ENCODE measurements at regions not wholly inside any gene's neighbourhood (a gene's known extent, or its start where the extent isn't known, plus 50 kb on each side); places are given as distances from the start of the nearest gene placed in this dataset.
"Not testable (repeated sequence)": the region's sequence is repeated elsewhere in the genome, so short reads cannot be mapped to it uniquely, and the experiment has no call there.

- H3K9me3 Mint-ChIP-seq (ENCODE audit: unreplicated experiment), result peaks cover 4% of the 10 kb centered on the region
- ChIA-PET POLR2A (interaction anchor here (0.6 kb wide), 2 partner anchors 51 to 112 kb away, joined by 3 read pairs; no protein-coding TSS in a partner anchor), CTCF (interaction anchor here (1.0 kb wide), 1 partner anchor 93 kb away, joined by 3 read pairs; no protein-coding TSS in a partner anchor)
- intact Hi-C loops (cut with micrococcal nuclease), result no loop called here
- DNase-seq (ENCODE audit: unreplicated experiment), result no peak
- BruUV-seq (replicated peaks), result no TSS peak
- H3K4me1 Mint-ChIP-seq (ENCODE audit: insufficient read depth, unreplicated experiment), result no peaks in the 10 kb centered on the region
- no peaks in the 10 kb centered on the region for H3K27me3 Mint-ChIP-seq (ENCODE audit: insufficient read depth, unreplicated experiment)
- TF ChIP-seq, protein P1, sequence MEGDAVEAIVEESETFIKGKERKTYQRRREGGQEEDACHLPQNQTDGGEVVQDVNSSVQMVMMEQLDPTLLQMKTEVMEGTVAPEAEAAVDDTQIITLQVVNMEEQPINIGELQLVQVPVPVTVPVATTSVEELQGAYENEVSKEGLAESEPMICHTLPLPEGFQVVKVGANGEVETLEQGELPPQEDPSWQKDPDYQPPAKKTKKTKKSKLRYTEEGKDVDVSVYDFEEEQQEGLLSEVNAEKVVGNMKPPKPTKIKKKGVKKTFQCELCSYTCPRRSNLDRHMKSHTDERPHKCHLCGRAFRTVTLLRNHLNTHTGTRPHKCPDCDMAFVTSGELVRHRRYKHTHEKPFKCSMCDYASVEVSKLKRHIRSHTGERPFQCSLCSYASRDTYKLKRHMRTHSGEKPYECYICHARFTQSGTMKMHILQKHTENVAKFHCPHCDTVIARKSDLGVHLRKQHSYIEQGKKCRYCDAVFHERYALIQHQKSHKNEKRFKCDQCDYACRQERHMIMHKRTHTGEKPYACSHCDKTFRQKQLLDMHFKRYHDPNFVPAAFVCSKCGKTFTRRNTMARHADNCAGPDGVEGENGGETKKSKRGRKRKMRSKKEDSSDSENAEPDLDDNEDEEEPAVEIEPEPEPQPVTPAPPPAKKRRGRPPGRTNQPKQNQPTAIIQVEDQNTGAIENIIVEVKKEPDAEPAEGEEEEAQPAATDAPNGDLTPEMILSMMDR (IDR thresholded peaks at IDR 0.05; ENCODE audit: unreplicated experiment), result no peak
- no peak overlapping the region for H3K4me3 Mint-ChIP-seq (ENCODE audit: unreplicated experiment)
- H3K36me3 Mint-ChIP-seq (ENCODE audit: insufficient read depth, unreplicated experiment), result no peaks in the 10 kb centered on the region
- no peak overlapping the region for H3K27ac Mint-ChIP-seq (ENCODE audit: low read depth, unreplicated experiment)
These were observed 464.5 kb upstream of the NRSN1 start for GRCh38 chr6:23661549-23661948.

GRCh38 chr6:23663096-23663495 lies 462.9 kb upstream of the NRSN1 start:
- POLR2A ChIA-PET, result no interaction called here
- no TSS peak for BruUV-seq (replicated peaks)
- Mint-ChIP-seq H3K4me3 (ENCODE audit: unreplicated experiment) (no peak overlapping the region), H3K4me1 (ENCODE audit: insufficient read depth, unreplicated experiment) (no peaks in the 10 kb centered on the region), H3K27me3 (ENCODE audit: insufficient read depth, unreplicated experiment) (no peaks in the 10 kb centered on the region), H3K9me3 (ENCODE audit: unreplicated experiment) (peaks cover 15% of the 10 kb centered on the region), H3K27ac (ENCODE audit: low read depth, unreplicated experiment) (no peak overlapping the region), H3K36me3 (ENCODE audit: insufficient read depth, unreplicated experiment) (no peaks in the 10 kb centered on the region)
- TF ChIP-seq, protein P1 (IDR thresholded peaks at IDR 0.05; ENCODE audit: unreplicated experiment), result no peak
- CTCF ChIA-PET, result interaction anchor here (0.6 to 0.7 kb wide), 2 partner anchors 402 to 615 kb away, joined by 3 read pairs; no protein-coding TSS in a partner anchor
- intact Hi-C loops (cut with micrococcal nuclease), result no loop called here
- DNase-seq (ENCODE audit: unreplicated experiment), result no peak

DNA sequence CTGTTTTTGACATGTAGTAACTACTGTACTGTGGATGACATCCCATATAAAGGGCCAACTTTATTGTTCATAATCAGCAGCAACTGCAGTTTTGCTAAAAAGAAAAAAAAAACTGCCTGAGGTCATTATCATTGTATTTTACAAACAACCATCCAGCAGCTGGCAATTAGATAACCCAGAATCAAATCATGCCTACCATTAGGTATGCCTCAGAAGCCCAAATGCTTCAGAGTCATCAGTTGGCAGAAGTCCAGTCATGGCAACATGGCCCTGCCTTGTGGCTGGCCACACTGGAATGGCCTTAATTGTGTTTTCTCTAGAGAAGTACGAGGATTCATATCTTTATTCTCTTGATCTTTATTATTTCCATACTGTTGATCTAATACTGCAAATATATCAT lies 462.4 kb upstream of the NRSN1 start:
- Mint-ChIP-seq H3K4me3 (ENCODE audit: unreplicated experiment) (no peak overlapping the region), H3K27ac (ENCODE audit: low read depth, unreplicated experiment) (no peak overlapping the region), H3K4me1 (ENCODE audit: insufficient read depth, unreplicated experiment) (no peaks in the 10 kb centered on the region), H3K27me3 (ENCODE audit: insufficient read depth, unreplicated experiment) (no peaks in the 10 kb centered on the region), H3K9me3 (ENCODE audit: unreplicated experiment) (peaks cover 15% of the 10 kb centered on the region), H3K36me3 (ENCODE audit: insufficient read depth, unreplicated experiment) (no peaks in the 10 kb centered on the region)
- TF ChIP-seq, protein P1 (IDR thresholded peaks at IDR 0.05; ENCODE audit: unreplicated experiment), result no peak
- intact Hi-C loops (cut with micrococcal nuclease), result no loop called here
- no TSS peak for BruUV-seq (replicated peaks)
- CTCF ChIA-PET, result interaction anchor here (0.6 to 0.7 kb wide), 2 partner anchors 401 to 614 kb away, joined by 3 read pairs; no protein-coding TSS in a partner anchor
- no peak for DNase-seq (ENCODE audit: unreplicated experiment)
- POLR2A ChIA-PET, result no interaction called here

GRCh38 chr6:23665911-23666310 lies 460.1 kb upstream of the NRSN1 start:
- BruUV-seq (replicated peaks); H3K36me3 Mint-ChIP-seq (ENCODE audit: insufficient read depth, unreplicated experiment); H3K4me1 Mint-ChIP-seq (ENCODE audit: insufficient read depth, unreplicated experiment); CTCF ChIA-PET; POLR2A ChIA-PET; H3K4me3 Mint-ChIP-seq (ENCODE audit: unreplicated experiment); intact Hi-C loops (cut with micrococcal nuclease); DNase-seq (ENCODE audit: unreplicated experiment); H3K27ac Mint-ChIP-seq (ENCODE audit: low read depth, unreplicated experiment); H3K27me3 Mint-ChIP-seq (ENCODE audit: insufficient read depth, unreplicated experiment): not testable (repeated sequence)
- H3K9me3 Mint-ChIP-seq (ENCODE audit: unreplicated experiment), result peaks cover 27% of the 10 kb centered on the region

DNA sequence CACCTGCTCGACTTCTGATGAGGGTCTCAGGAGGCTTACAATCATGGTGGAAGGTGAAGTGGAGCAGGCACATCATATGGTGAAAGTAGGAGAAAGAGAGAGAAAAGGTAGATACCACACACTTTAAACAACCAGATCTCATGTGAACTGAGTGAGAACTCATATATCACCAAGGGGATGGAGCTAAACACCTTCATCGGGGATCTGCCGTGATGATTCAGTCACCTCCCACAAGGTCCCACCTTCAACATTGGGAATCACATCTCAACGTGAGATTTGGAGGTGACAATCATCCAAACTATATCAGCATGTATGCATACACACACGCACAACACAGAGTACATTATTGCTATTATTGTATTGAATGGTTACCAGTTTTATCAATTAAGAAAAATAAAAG lies 453.3 kb upstream of the NRSN1 start:
- DNase-seq (ENCODE audit: unreplicated experiment), result no peak
- Mint-ChIP-seq H3K27ac (ENCODE audit: low read depth, unreplicated experiment) (no peak overlapping the region), H3K4me1 (ENCODE audit: insufficient read depth, unreplicated experiment) (no peaks in the 10 kb centered on the region), H3K36me3 (ENCODE audit: insufficient read depth, unreplicated experiment) (no peaks in the 10 kb centered on the region), H3K27me3 (ENCODE audit: insufficient read depth, unreplicated experiment) (no peaks in the 10 kb centered on the region), H3K4me3 (ENCODE audit: unreplicated experiment) (no peak overlapping the region), H3K9me3 (ENCODE audit: unreplicated experiment) (peaks cover 49% of the 10 kb centered on the region)
- TF ChIP-seq, protein P1 (IDR thresholded peaks at IDR 0.05; ENCODE audit: unreplicated experiment), result no peak
- intact Hi-C loops (cut with micrococcal nuclease), result no loop called here
- BruUV-seq (replicated peaks), result no TSS peak
- ChIA-PET POLR2A (no interaction called here), CTCF (no interaction called here)
